HG03066 (cell line): ENCODE measurements at regions not wholly inside any gene's neighbourhood (a gene's known extent, or its start where the extent isn't known, plus 50 kb on each side); places are given as distances from the start of the nearest gene placed in this dataset.

Source experiments
- ATAC-seq: cut with Tn5 transposase; IDR thresholded peaks from one replicate; pipeline ENCODE4 v1.9.1; 2021; ENCODE audit warnings: low read depth; ENCODE audit not compliant: unreplicated experiment

GRCh38 chr12:85663631-85664030 lies 172.6 kb downstream of the RASSF9 start:
- no peak for ATAC-seq

- no peak for ATAC-seq
Measured at GRCh38 chr12:85664429-85664828, 171.8 kb downstream of the RASSF9 start.

- ATAC-seq, result no peak
Measured at GRCh38 chr12:85669911-85670310, 166.3 kb downstream of the RASSF9 start.

GRCh38 chr12:85672436-85672835 lies 163.8 kb downstream of the RASSF9 start:
- no peak for ATAC-seq

GRCh38 chr12:85673921-85674420 lies 162.2 kb downstream of the RASSF9 start:
- no peak for ATAC-seq

GRCh38 chr12:85676816-85677749 lies 159.1 kb downstream of the RASSF9 start:
- ATAC-seq, result no peak

- ATAC-seq, result no peak
Measured at GRCh38 chr12:85679296-85679695, 156.9 kb downstream of the RASSF9 start.

- ATAC-seq, result no peak
Measured at GRCh38 chr12:85680881-85681280, 155.3 kb downstream of the RASSF9 start.

- ATAC-seq, result no peak
Measured at GRCh38 chr12:85681333-85681732, 154.9 kb downstream of the RASSF9 start.

- ATAC-seq, result no peak
Measured at GRCh38 chr12:85683051-85683450, 153.2 kb downstream of the RASSF9 start.

- no peak for ATAC-seq
Measured at GRCh38 chr12:85688837-85689236, 147.4 kb downstream of the RASSF9 start.

GRCh38 chr12:85690146-85690545 lies 146.1 kb downstream of the RASSF9 start:
- no peak for ATAC-seq

GRCh38 chr12:85693093-85693665 lies 143.0 kb downstream of the RASSF9 start:
- ATAC-seq, result no peak

- no peak for ATAC-seq
Measured at GRCh38 chr12:85695097-85695715, 141.0 kb downstream of the RASSF9 start.

GRCh38 chr12:85697003-85697402 lies 139.2 kb downstream of the RASSF9 start:
- no peak for ATAC-seq

- no peak for ATAC-seq
Measured at GRCh38 chr12:85698937-85699336, 137.3 kb downstream of the RASSF9 start.

- ATAC-seq, result no peak
Measured at GRCh38 chr12:85708775-85709174, 127.4 kb downstream of the RASSF9 start.

- ATAC-seq, result no peak
Measured at GRCh38 chr12:85711735-85712390, 124.3 kb downstream of the RASSF9 start.

- no peak for ATAC-seq
Measured at GRCh38 chr12:85713373-85713772, 122.8 kb downstream of the RASSF9 start.

- no peak for ATAC-seq
Measured at GRCh38 chr12:85714425-85714824, 121.8 kb downstream of the RASSF9 start.
